KBM-7 (cell line): ENCODE measurements at regions not wholly inside any gene's neighbourhood (a gene's known extent, or its start where the extent isn't known, plus 50 kb on each side); places are given as distances from the start of the nearest gene placed in this dataset.
A peak's percentile ranks its signal among the peaks of the same experiment; 100 is the strongest.

Source experiments
- DNase-seq: peaks from one replicate; pipeline ENCODE4 v3.0.0-alpha.2; 2015
- in situ Hi-C: fragments of 300-500 bp; cut with MboI; formaldehyde crosslinking; loops from 2 replicates; pipeline ENCODE4 v1.14.3; 2020; ENCODE audit warnings: low sequenced_read_pairs, low pct_unique_long_range_greater_than_20kb, mixed read lengths

GRCh38 chr2:163375070-163375469, 360.7 kb downstream of the FIGN start:
- DNase-seq = no peak
- in situ Hi-C loops = no loop called here

GRCh38 chr2:163374282-163374681, 361.5 kb downstream of the FIGN start:
- in situ Hi-C loops = no loop called here
- no peak for DNase-seq

GRCh38 chr2:163373496-163373895, 362.3 kb downstream of the FIGN start:
- peak; percentile 20 for DNase-seq
- in situ Hi-C loops = no loop called here

GRCh38 chr2:163370169-163370886, 365.5 kb downstream of the FIGN start:
- no peak for DNase-seq
- in situ Hi-C loops = no loop called here

- no peak for DNase-seq
- in situ Hi-C loops = no loop called here
These were observed 366.7 kb downstream of the FIGN start for GRCh38 chr2:163369111-163369510.

- in situ Hi-C loops = no loop called here
These were observed 367.2 kb downstream of the FIGN start for GRCh38 chr2:163368655-163369054.

GRCh38 chr2:163367825-163368582, 367.8 kb downstream of the FIGN start:
- in situ Hi-C loops = no loop called here
- DNase-seq = no peak

More at GRCh38 chr2:163368655-163369054, 367.2 kb downstream of the FIGN start:
- DNase-seq = no peak

- no peak for DNase-seq
- in situ Hi-C loops = no loop called here
These were observed 371.1 kb downstream of the FIGN start for GRCh38 chr2:163364736-163365135.

GRCh38 chr2:163353551-163353950, 382.3 kb downstream of the FIGN start:
- in situ Hi-C loops = no loop called here
- DNase-seq = no peak

- no peak for DNase-seq
- in situ Hi-C loops = no loop called here
These were observed 383.8 kb downstream of the FIGN start for GRCh38 chr2:163351966-163352365.

- in situ Hi-C loops = no loop called here
These were observed 384.7 kb downstream of the FIGN start for GRCh38 chr2:163351143-163351542.

GRCh38 chr2:163348857-163349380, 386.9 kb downstream of the FIGN start:
- in situ Hi-C loops = no loop called here
- peak; percentile 97 for DNase-seq

More at GRCh38 chr2:163351143-163351542, 384.7 kb downstream of the FIGN start:
- no peak for DNase-seq

- in situ Hi-C loops = no loop called here
These were observed 387.6 kb downstream of the FIGN start for GRCh38 chr2:163347982-163348856.

GRCh38 chr2:163345795-163346573, 389.8 kb downstream of the FIGN start:
- DNase-seq = peak; percentile 87
- in situ Hi-C loops = no loop called here

More at GRCh38 chr2:163347982-163348856, 387.6 kb downstream of the FIGN start:
- peak; percentile 87 for DNase-seq

- in situ Hi-C loops = no loop called here
- DNase-seq = no peak
These were observed 392.5 kb downstream of the FIGN start for GRCh38 chr2:163343316-163343715.

GRCh38 chr2:163341426-163341825, 394.4 kb downstream of the FIGN start:
- no peak for DNase-seq

GRCh38 chr2:163338270-163338669, 397.5 kb downstream of the FIGN start:
- in situ Hi-C loops = no loop called here
- no peak for DNase-seq

More at GRCh38 chr2:163341426-163341825, 394.4 kb downstream of the FIGN start:
- in situ Hi-C loops = no loop called here

GRCh38 chr2:163324677-163325076, 411.1 kb downstream of the FIGN start:
- in situ Hi-C loops = no loop called here
- no peak for DNase-seq

- in situ Hi-C loops = no loop called here
- DNase-seq = no peak
These were observed 416.8 kb downstream of the FIGN start for GRCh38 chr2:163319006-163319405.
